Stimulated activated CD8-positive, alpha-beta memory T cell treated with anti-CD3 and anti-CD28 coated beads, Interleukin-12 subunit alpha, Interleukin-12 subunit beta, amount 100 ng/mL, for 24 hours (primary cell): ENCODE measurements at regions not wholly inside any gene's neighbourhood (a gene's known extent, or its start where the extent isn't known, plus 50 kb on each side); places are given as distances from the start of the nearest gene placed in this dataset.
"Not testable (repeated sequence)": the region's sequence is repeated elsewhere in the genome, so short reads cannot be mapped to it uniquely, and the experiment has no call there.

Experiments
- DNase-seq: peaks from one replicate; pipeline ENCODE4 v3.0.0-alpha.2; 2020; ENCODE audit errors: extremely low read depth

GRCh38 chr4:22630161-22630975, 62.4 kb upstream of the GBA3 start:
- not testable (repeated sequence) for DNase-seq

GRCh38 chr4:22631167-22631566, 61.6 kb upstream of the GBA3 start:
- not testable (repeated sequence) for DNase-seq

GRCh38 chr4:22634541-22635181, 58.1 kb upstream of the GBA3 start:
- DNase-seq, result no peak

GRCh38 chr4:22635182-22635549, 57.6 kb upstream of the GBA3 start:
- DNase-seq, result not testable (repeated sequence)

- no peak for DNase-seq
Measured at GRCh38 chr4:22635692-22636091, 57.0 kb upstream of the GBA3 start.

GRCh38 chr4:22637306-22637705, 55.4 kb upstream of the GBA3 start:
- DNase-seq, result no peak
